ENCODE measurements at regions not wholly inside any gene's neighbourhood (a gene's known extent, or its start where the extent isn't known, plus 50 kb on each side); places are given as distances from the start of the nearest gene placed in this dataset.

DNA sequence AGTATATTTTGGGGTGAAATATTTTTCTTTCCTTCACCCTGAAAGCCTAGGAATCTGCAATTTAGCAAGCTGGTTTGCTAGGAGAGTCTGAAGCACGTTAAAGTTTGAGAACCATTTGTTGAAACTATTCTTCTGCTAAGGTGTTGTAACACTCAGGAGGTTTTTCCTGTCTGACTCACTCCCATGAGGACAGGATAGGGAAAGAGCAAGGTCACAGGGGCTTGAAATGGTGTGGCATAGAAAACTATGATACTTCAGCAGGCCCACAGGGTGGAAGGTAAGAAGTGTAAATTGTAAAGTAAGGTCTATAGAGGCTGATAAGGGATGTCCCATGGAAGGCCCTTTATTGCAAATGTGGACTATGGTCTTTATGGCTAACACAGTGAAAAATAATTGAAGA, 177.7 kb upstream of the ZC3H15 start:
- H3K4me3 ChIP-seq (replicated peaks; ENCODE audit: low read depth, low read length), result no peak overlapping the region
- peak; percentile 49 for DNase-seq (ENCODE audit: low read depth)
- TF ChIP-seq, protein P1, sequence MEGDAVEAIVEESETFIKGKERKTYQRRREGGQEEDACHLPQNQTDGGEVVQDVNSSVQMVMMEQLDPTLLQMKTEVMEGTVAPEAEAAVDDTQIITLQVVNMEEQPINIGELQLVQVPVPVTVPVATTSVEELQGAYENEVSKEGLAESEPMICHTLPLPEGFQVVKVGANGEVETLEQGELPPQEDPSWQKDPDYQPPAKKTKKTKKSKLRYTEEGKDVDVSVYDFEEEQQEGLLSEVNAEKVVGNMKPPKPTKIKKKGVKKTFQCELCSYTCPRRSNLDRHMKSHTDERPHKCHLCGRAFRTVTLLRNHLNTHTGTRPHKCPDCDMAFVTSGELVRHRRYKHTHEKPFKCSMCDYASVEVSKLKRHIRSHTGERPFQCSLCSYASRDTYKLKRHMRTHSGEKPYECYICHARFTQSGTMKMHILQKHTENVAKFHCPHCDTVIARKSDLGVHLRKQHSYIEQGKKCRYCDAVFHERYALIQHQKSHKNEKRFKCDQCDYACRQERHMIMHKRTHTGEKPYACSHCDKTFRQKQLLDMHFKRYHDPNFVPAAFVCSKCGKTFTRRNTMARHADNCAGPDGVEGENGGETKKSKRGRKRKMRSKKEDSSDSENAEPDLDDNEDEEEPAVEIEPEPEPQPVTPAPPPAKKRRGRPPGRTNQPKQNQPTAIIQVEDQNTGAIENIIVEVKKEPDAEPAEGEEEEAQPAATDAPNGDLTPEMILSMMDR (IDR thresholded peaks at IDR 0.05; ENCODE audit: low read length, missing control alignments), result no peak

DNA sequence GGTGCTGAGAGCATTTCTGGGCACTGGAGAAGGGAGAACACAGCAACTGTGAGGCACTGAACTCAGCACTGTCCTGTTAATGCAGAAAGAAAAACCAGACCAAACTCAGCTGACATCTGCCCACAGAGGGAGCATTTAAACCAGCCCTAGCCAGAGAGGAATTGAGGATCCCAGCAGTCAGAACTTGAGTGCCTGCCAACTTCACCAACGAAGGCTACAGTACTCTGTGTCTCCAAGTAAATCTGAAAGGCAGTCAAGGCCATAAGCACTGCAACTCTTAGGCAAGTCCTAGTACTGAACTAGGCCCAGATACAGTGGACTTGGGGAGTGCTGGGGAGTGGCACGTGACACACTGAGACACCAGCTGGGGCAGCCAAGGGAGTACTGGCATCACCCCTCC, 176.2 kb upstream of the ZC3H15 start:
- peak; percentile 77 for DNase-seq (ENCODE audit: low read depth)
- no peak overlapping the region for H3K4me3 ChIP-seq (replicated peaks; ENCODE audit: low read depth, low read length)
- TF ChIP-seq, protein P1 (IDR thresholded peaks at IDR 0.05; ENCODE audit: low read length, missing control alignments), result no peak

DNA sequence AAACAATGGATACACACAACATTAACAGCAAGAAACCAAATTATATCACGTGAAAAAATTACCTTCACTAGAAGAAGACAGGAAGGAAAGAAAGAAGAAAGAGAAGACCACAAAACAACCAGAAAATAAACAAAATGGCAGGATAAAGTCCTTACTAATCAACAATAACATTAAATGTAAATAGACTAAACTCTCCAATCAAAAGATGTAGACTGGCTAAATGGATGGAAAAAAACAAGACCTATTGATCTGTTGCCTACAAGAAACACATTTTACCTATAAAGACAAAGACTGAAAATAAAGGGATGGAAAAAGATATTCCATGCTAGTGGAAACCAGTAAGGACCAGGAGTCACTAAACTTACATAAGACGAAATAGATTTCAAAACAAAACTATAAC, 167.0 kb upstream of the ZC3H15 start:
- TF ChIP-seq, protein P1 (IDR thresholded peaks at IDR 0.05; ENCODE audit: low read length, missing control alignments), result no peak
- no peak overlapping the region for H3K4me3 ChIP-seq (replicated peaks; ENCODE audit: low read depth, low read length)
- no peak for DNase-seq (ENCODE audit: low read depth)

DNA sequence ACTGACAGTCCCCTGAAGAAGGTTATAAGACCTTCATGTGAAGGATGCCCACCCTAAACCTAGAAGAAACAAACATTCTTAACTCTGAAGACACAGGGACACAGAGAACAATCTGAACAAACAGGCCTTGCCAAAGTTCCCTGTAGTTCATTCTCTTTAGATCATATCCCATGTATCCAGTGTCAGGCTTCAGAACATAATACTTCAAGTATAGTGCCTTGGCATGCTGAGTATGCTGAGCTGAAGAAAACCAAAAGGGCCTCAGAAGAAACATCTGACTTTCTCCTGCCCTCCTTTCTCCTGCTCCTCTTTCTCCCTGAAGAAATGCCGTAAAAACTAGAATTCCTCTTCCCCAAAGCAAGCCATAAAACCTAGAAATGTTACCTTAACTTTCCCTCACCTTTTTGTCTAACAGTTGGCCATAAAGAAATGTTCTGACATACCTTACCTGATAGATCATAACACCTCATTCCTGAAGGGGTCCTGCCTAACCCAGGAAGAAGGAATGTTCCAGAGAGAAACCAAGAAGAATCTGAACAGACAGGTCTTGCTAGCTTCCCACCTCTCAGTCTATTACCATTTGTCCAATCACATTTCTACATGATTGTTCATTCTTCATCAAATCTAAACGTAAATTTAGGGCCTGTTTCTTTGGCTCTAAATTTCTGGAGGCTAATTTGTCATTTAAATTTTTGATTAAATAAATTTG, 160.1 kb upstream of the ZC3H15 start:
- DNase-seq (ENCODE audit: low read depth), result no peak
- TF ChIP-seq, protein P1 (IDR thresholded peaks at IDR 0.05; ENCODE audit: low read length, missing control alignments), result no peak
- H3K4me3 ChIP-seq (replicated peaks; ENCODE audit: low read depth, low read length), result no peak overlapping the region

DNA sequence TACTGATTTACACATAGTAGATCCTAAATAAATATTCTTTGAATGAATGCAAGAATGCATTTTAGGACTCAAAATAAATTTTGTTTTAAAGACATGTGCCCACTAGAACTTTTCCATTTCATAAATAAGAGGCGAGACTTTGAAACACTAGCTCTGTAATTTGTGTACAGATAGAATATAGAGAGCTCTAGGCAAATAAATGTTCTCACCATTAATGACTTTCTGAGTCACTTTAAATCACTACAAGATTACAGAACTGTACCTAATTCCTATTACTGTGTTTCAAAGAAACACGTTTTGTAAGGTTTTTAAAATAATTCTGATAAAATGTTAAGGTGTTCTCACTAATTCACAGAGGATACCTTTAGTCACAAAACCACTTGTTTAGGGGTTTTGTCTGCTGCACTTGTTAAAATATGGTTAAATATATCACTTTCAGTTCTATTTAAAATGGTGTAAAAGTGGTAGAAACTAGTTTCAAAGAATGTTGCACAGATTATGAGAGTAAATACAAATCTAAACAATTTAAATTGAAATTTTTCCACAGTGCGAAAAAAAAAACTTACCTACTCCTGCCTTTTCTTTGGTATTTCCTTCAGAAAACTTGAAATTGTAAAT, 158.7 kb upstream of the ZC3H15 start:
- TF ChIP-seq, protein P1 (IDR thresholded peaks at IDR 0.05; ENCODE audit: low read length, missing control alignments), result no peak
- no peak for DNase-seq (ENCODE audit: low read depth)
- no peak overlapping the region for H3K4me3 ChIP-seq (replicated peaks; ENCODE audit: low read depth, low read length)

DNA sequence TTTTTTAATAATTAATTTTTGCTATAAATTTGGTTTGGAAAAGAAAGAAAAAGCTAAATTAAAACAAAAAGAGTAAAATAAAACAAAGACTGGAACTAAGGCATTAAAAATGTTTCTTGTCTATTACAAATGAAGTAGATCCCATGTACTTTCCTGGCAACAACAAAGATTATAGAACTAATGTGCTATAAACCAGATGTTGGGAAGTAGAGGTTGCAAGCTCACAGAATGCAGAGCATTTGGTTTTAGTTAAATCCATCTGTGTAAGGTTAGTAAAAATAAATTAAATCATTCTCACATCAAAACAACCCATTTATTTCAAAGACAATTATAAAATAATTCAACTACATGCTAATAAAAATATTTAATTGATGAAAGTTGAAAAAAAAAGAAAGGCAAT, 157.2 kb upstream of the ZC3H15 start:
- no peak overlapping the region for H3K4me3 ChIP-seq (replicated peaks; ENCODE audit: low read depth, low read length)
- TF ChIP-seq, protein P1 (IDR thresholded peaks at IDR 0.05; ENCODE audit: low read length, missing control alignments), result no peak
- DNase-seq (ENCODE audit: low read depth), result no peak

DNA sequence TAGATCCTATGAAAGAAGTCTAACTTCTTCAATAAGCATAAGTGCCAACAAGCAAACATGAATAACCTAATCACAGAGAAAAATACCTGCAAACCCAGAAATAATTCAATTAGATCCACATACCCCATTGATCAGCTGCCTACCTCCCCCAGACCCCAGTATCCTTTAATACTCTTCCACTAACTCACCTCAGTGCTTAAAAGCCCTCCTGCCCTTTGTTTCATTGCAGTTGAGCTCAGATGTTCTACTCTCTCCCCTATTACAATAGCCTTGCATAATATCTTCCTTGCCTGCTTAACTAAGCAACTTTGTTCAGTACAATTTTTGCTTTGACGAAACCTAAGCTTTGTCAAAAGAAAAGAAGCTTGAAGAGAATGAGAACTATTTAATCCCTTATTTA, 156.0 kb upstream of the ZC3H15 start:
- DNase-seq (ENCODE audit: low read depth), result no peak
- TF ChIP-seq, protein P1 (IDR thresholded peaks at IDR 0.05; ENCODE audit: low read length, missing control alignments), result no peak
- H3K4me3 ChIP-seq (replicated peaks; ENCODE audit: low read depth, low read length), result no peak overlapping the region
